CD4-positive, alpha-beta T cell treated with Interleukin-1 beta for 1 hour (primary cell): ENCODE measurements at regions not wholly inside any gene's neighbourhood (a gene's known extent, or its start where the extent isn't known, plus 50 kb on each side); places are given as distances from the start of the nearest gene placed in this dataset.

Experiments
- DNase-seq, 2 donors: peaks; one replicate each; pipeline ENCODE4 v3.0.0-alpha.2; 2020 to 2022

DNA sequence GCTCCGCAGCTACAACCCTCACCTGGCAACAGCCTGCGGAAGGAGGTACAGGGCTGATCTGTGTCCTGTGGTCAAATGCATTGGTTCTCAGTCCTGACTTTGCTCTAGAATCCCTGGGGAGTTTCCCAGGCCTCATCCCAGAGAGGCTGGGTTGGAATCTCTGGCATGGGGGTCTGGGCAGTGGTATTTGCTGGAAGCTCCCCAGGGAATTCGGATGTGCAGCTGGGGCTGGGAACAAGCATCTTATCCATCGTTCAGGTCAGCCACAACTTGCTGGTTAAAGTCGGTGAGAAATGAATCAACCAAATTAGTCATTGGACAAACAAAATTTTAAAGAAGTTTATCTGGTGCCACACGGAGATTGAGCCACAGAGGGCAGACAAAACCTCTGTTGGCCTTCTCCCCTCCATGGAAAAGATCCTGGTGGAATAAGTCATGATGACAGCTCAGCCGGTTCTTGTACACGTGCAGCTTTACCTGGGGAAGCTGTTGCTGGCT lies 231.2 kb downstream of the FOXL1 start:
- no peak for DNase-seq

DNA sequence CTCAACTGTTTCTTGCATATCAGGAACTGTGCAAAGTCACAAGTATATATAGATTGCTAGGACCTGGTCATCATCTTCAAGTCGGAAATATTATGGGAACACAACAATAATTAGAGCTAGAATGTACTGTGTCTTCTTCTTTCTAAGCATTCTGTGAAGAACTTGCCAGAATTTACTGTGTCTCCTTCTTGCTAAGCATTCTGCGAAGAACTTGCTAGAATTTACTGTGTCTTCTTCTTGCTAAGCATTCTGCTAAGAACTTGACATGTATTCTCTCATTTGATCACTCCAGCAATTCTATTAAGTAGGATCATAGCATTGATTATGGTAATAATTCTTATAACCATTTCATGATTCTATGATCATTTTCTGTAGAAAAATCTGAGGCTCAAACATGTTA lies 231.7 kb downstream of the FOXL1 start:
- no peak for DNase-seq

DNA sequence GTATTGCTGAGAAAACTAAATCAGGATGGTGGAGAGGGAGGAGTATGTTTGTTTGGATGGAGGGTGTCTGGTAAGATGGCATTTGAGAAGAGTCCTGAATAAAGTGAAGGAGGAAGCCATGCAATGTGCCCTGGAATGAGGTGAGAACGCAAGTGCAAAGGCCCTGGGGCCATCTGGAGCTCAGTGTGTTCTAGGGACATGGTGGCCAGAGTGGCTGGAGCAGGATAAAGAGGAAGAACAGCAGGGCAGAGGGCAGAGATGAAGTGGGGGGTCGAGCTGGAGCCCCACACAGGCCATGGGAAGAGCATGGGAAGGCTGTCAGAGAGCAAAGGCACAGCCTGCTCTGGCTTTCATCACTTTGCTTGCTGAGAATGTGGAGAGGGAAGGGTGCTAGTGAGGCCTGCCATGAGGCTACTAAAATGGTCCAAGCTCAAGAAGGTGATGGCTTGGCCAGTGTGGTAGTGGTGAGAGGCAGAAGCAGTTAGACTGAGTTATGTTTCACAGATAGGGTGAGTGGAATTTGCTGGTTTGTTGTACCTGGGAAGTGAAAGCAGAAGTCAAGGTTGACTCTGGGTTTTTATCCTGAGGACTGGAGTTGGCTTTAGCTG lies 234.1 kb downstream of the FOXL1 start:
- no peak for DNase-seq

DNA sequence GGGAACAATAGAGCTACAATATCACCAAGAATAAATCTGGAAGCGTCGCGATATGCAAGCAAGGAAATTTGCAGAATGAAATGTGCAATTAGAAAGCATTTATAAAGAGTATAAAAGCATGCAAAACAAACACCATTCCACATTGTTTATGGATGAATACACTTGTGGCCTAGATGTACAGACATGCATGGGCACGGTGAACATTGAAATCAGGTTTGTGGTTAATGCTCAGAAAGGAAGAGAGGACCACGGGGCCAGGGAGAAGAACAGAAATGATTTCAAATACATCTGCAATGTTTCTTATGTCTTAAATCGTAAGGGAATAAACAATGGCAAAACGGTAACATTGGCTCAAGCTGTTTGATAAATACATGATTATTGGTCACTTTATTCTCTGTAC lies 235.9 kb downstream of the FOXL1 start:
- DNase-seq, result no peak

DNA sequence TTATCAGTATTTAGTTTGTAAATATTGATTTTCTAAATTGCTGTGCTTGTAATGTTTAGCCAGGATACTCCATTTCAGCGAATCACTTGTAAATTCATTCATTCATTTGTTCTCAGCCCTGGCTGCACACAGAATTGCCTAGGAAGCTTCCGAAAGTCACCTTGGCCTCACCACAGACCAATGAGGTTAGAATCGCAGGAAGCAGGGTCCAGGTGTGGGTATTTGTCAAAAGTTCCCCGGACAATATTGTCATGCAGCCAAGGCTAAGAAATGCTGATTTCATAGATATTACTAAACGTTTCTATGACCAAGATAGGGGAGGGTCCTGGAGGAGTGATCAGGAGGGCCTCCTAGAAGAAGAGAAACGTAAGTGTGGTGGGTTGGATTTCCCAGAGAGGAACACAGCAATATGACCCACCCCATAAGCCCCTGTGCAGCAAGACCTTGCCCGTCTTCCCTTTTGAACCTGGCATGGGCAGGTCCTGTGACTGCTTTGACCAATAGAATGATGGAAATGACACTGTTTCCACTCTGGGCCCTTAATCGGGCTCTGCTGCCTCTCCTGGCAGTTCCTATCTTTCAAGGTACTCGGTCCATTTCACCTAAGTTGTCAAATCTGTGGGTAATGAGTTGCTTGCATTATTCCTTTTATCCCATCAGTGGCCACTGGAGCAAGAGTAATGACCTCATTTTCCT lies 238.7 kb downstream of the FOXL1 start:
- no peak for DNase-seq

DNA sequence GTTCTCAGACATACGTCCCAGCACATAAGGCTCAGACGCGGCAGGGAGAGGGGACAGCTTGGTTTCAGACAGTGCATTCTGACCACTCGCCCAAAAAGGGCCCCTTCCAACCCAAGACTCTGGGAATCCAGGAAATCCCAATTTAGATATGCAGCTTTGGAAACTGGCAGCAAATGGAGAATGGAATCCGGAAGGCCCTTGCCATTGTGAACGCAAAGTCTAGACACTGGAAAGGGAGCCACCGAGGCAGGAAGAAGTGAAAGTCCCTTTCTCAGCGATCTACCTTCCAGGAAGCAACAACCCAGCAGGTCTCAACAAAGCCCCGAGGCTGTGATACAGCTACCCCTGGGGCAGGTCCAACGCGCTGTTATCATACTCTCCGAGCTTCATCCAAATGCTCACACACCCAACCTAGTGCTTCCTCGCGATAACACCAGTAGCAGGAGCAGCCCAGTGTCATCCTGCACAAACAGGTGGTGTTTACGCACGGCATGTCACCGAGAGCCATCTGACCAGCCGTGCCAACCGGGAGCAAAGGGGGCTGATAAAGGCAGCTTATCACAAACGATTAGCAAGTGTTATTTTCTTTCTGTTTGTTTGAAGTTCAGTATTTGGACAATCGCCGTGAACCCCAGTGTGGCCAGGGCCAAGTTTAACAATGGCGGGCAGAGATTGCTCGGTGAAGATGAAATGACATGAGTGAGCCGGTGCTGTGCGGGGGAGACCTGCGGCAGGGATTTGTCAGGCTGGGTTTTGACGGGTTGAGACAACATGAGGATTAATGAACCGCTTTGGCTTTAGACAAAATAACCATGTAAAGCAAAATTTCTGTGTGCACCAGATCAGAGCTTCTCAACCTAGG lies 240.6 kb downstream of the FOXL1 start:
- DNase-seq, result no peak

DNA sequence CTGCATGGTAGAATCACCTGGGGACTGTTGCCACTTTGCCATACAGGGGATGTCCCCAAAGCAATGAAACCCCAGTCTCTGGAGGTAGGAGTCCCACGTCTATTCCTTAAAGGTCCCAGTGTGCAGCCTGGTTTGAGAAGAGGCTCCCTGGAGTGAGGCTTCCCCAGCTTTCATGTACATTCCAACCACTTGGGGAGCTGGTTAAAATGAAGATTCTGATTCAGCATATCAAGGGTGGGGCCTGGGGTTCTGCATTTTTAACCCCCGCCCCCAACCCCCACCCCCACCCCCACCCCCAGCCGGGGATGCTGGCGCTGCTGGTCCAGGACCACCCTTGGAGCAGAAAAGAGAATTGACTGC lies 241.2 kb downstream of the FOXL1 start:
- no peak for DNase-seq

DNA sequence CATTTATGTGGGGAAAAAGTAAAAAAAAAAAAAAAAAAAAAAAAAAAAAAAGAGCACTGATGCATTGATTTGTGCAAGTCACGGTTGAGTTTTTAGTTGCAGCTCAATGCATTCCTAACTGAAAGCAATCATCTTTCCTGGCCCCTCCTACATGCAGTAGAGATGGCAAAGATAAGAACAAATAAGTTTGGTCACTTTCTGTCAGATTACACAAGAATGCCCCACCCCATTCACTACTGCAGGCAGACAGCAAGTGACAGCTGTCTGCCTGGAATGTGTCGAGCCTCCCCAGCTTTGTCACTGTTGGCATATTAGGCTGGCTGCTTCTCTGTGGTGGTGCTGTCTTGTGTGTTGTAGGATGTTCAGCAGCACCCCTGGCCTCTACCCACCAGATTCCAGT lies 243.5 kb downstream of the FOXL1 start:
- no peak for DNase-seq

DNA sequence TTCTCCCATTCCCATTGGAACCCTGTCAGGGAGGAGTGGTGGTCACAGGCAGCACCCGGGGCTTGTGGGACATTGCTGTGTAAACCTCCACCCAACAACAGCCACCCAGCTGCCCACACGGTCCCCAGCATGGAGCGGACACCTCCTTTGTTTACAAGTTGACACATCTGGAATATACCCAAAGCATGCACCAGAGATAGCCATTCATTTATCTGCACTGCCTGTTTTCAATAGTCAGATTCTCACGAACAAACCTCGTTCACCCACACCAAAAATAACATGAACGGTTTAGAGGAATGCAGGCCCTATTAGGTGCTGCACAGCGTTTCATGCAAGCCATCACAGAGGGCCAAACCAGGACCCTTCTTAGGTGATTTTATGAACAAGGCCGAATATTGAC lies 244.8 kb downstream of the FOXL1 start:
- DNase-seq, result no peak

DNA sequence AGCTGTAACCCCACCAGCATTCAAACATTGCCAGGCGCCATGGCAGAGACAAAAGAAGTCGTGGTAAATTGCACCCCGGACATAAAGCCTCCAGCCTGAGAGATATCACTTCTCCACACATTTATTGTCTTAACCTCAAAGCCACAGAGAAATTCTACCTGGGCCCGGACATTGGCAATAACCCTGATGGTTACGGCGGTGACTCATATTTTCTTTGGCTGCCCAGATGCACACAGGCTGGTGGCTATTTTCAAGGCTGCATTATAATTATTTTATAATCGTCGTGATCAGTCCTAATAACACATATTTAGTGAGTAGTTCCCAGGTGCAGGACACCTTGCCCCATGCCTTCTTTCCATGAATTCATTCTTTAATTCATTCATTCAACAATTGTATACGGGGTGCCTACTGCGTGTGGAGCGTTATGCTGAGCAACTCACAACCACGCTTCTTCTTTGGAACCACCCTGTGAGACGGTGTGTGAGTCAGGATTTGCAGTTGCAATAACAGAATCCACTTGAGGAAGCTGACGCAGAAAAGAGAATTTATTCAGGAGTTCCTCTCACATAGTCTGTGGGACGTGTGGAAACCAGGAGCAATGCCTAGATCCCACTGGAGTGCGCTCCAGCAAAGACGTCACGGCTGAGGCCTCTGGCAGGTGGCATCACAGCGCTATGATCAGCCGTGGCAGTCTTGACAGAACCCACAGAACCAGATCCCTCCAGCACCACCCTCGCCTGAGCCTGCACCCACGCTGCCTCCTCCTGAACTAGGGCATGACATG lies 245.7 kb downstream of the FOXL1 start:
- no peak for DNase-seq

DNA sequence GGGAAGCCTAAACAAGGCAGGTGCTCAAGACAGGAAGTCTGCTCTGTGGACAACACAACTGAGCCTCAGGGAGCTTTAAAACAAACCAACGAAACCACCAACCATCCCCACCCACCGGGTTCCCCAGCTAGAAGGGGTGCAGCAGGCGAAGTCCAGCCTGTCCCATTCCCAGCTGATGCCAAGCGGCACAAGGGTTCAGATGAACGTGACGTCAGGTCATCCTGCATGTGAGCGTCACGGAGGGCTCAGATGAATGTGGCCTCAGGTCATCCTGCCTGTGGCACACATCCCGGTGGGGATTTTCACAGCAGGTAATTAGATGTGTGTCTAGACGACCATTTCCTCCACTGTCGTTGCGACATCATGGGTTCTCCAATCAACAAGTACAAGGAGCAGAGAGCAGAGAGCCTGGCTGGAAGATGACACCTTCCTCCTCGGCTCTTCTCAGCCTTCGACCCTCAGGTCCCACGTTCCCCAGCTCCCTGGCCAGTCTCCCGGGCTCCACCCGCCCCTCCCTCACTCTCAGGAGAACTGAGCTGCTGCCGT lies 246.5 kb downstream of the FOXL1 start:
- DNase-seq, result no peak

DNA sequence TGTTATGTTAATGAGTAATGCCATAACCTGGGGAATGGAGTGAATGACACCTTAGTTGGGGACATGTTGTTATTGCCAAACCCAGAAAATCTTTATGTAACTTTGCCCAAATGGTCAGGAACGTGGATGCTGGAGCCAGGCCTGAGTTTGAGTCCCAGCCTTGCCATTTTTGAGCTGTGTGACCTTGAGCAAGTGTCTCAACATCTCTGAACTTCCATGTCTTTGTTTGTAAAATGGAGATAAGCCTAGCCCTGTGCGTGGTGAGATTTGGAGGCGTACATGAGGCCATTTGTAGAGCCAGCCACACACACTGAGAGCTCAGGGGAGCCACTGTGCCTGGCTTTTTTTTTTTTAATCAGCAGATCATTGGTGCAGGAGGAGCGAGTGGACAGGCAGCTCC lies 247.3 kb downstream of the FOXL1 start:
- no peak for DNase-seq

DNA sequence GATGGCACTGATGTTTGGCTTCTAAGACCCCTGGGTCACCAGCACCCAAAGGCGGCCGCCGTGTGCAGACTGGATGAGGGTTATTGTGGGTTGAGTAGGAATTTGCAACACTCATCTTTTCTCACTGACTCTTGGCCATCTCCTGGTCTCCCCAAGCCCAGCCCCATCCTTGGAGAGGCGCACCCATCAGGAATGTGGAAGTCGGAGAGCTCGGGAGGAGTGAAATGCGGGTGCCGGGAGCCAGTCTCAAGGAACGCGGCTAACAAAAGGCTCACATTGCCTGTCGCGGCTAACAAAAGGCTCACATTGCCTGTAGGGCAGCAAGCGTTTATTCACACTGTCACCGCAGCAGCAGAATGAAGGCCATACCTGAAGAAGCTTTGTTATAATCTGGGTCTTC lies 248.6 kb downstream of the FOXL1 start:
- no peak for DNase-seq

DNA sequence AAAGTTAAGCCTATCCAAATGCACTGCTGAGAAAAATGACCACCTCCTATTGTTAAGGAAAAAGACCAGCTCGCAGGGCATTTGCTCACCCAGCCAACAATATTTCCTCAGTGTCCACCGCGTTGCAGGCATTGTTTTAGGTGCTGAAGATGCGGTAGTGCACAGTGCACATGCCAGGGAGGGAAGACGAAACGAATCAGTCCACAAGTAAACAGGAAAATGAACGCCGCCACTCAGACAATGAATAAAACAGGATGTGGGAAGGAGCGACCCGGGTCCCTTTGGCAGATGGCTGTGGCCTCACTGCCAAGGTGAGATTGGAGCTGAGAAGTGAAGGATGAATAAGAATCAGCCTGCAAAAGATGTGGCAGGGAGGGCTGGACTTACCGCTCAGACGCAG lies 249.2 kb downstream of the FOXL1 start:
- no peak for DNase-seq

DNA sequence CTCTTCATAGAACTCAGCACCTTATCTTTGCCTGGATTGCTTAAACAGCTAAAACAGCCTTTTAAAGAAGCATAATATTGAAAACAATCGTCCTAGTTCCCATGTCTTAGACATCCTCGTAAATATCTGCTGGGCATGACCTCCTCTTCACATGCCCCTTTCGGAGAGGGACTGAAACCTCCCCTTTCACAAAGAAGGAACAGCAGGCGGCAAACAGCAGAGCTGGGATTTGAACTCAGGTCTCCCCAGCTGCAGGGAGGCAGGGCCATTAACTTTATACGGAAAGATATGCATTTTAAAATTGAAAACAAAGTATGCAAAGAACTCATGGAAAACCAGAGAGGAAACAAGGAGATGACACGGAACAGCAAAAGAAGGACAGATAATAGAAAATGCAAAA lies 249.9 kb downstream of the FOXL1 start:
- no peak for DNase-seq

DNA sequence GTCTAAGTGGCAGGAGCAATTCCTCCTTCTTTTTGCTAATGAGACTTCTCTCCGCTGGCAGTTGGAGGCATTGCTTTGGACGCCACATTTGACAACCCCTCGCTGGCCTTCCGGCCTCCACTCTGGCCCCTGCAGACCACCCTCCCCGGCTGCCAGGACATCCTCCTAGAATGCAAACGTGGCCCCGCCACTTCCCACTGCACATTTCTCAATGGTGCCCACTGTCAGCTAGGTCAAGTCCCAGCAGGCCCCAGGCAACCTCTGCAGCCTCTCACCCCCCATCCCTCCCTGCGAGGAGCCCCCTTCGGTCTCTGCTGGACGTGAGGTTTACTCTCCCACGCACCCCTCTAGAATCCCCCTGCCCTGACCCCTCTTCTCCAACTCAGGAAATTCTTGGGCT lies 250.3 kb downstream of the FOXL1 start:
- no peak for DNase-seq

DNA sequence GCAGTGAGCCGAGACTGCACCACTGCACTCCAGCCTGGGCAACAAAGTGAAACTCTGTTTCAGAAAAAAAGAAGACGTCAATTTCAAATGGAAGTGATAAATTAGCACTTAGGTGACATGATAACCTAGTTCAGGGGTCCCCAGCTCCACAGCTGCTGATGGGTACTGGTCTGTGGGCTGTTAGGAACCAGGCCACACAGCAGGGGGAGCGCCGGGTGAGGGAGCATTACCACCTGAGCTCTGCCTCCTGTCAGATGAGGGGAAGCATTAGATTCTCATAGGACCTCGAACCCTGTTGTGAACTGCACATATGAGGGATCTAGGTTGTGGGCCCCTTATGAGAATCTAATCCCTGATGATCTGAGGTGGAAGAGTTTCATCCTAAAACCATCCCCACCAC lies 253.0 kb downstream of the FOXL1 start:
- DNase-seq, result no peak

DNA sequence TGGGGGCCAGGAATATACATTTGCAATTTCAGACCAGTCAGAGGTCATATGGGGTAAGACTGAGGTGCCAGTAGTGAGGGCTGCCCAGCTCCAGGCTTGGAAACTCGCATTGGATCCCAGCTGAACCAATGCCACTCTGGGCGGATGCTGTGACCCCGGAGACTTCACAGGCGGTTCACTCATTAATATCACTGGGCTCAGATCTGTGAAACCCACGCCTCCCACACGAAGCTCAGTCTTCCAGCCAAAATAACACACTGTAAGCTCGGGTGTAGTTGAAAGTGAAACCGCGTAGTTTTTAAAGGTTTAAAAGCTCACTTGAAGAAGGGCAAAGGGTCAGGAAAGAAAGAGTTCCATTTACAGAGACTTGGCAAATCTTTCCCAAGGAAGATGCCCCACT lies 254.8 kb downstream of the FOXL1 start:
- DNase-seq, result no peak

DNA sequence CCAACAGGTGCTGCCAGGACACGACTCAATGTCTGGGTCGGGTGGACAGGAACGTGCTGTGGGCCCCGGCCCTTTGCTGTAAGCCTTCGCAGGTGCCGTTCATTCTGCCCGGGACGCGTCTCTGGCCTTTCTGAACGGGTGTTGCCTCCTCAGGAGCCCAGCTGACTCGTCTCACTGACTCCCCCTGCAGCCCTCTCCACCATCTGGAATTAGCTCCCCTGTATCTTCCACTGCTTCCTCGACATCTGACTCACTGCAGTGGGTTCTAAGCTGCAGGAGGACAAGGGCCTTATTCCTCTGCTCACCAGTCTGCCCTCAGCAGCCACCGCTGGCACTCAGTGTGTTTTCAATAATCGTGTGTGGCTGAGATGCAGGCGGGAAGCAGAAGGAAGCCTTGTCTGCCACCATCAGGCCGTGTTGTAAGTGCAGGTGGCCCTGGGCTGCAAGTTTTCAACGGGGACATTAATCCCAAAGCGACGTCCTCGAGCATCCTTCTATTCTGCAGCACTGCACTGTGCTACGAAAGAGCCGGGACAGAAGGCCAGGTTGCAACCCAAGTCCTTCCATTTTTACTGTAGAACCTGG lies 256.2 kb downstream of the FOXL1 start:
- no peak for DNase-seq

DNA sequence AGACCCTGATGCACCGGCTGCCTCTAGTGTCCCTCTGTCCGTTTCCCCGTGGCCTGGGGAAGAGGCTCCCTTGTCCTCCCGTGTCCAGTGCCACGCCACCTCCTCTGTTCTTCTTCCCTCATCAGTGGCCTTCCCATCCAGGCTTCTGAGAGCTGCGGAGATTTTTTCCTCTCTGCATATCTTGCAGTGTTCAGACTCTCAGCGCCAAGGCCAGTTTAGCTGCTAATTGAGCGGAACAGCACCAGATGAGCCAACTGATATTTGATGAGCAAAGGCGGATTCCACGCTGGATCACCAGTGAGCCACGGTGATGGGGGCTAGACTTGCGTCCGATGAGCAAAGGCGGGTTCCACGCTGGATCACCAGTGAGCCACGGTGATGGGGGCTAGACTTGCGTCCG lies 257.6 kb downstream of the FOXL1 start:
- no peak for DNase-seq

DNA sequence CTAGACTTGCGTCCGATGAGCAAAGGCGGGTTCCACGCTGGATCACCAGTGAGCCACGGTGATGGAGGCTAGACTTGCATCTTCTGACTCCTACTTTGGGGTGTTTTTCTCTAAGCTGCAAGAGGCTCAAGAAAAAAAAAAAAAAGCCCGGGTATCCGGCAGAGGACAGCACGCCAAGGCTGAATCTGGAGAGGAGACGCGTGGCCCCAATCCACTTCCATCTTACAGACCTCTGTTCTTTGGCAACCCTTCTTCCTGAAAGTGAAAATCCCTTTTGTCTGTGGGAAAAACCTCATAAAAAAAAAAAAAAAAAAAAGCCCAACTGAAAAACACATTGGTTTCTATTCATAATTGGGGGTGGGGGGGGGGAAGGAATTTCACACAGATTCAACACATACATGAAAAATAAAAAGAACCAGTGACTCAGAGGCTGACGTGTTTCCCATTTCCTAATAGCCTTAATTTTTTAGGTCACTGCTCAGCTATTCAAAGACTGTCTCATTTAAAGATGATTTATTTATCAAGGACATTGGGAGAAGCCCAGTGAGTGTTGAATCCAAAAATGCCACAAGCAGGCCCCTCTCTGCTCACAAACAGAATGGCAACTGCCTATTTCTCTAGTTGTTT lies 258.3 kb downstream of the FOXL1 start:
- no peak for DNase-seq

DNA sequence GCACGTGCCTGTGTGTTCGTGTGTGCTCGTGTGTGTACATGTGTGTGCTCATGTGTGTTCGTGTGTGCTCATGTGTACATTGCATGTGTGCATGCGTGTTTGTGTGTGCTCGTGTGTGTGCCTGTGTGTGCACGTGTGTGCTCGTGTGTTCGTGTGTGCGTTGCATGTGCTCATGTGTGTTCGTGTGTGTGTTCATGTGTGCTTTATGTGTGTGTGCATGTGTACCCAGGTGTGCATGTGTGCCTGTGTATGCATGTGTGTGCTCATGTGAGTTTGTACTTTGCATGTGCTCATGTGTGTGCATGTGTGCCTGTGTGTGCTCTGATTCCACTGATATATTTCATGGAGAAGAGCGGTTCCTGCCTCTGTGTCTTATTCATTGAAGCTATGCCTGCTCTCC lies 265.5 kb downstream of the FOXL1 start:
- DNase-seq, result no peak
